GM12878 (cell line): ENCODE measurements at regions not wholly inside any gene's neighbourhood (a gene's known extent, or its start where the extent isn't known, plus 50 kb on each side); places are given as distances from the start of the nearest gene placed in this dataset.
"Not testable (repeated sequence)": the region's sequence is repeated elsewhere in the genome, so short reads cannot be mapped to it uniquely, and the experiment has no call there.

Experiments
- ATAC-seq: fragments of 200-7000 bp; cut with Tn5 transposase; 3 replicates; pipeline ENCODE4 v1.9.1; 2020; ENCODE audit warnings: mild to moderate bottlenecking, moderate library complexity
- BruUV-seq: library from RNA; stranded (reverse); fragments of 400-500 nt; replicated peaks from 2 replicates; lab custom pipeline; 2021; lab: Mats Ljungman, UMichigan
- CTCF ChIA-PET: fragments of 300-600 bp; sonication (Branson Sonifier 250); formaldehyde crosslinking; extraction: SDS; loops from one replicate; lab custom pipeline; 2021; ENCODE audit warnings: inconsistent platforms; lab: Yijun Ruan, JAX
- POLR2A ChIA-PET: fragments of 350-600 bp; formaldehyde crosslinking; extraction: SDS; loops from one replicate; lab custom pipeline; 2021; ENCODE audit warnings: inconsistent platforms; lab: Charles Lee
- RAD21 ChIA-PET: fragments of 300-600 bp; sonication (Branson Sonifier 250); formaldehyde crosslinking; loops from one replicate; lab custom pipeline; 2023; ENCODE audit warnings: antibody characterized with exemption; ENCODE audit not compliant: unreplicated experiment; lab: Charles Lee
- SMC1A ChIA-PET: fragments of 300-600 bp; sonication (Branson Sonifier 250); formaldehyde crosslinking; loops from one replicate; lab custom pipeline; 2023; ENCODE audit not compliant: unreplicated experiment, uncharacterized antibody; lab: Charles Lee
- DNase-seq: peaks from one replicate; pipeline ENCODE4 v3.0.0-alpha.2; 2011; ENCODE audit warnings: low read depth, low spot score
- FAIRE-seq: peaks from 3 replicates; lab custom pipeline; 2011; peaks lifted over from hg19 to GRCh38; lab: Jason Lieb, UNC
- H2AFZ ChIP-seq: 2 replicates; pipeline ENCODE4 v1.6.0; 2011; ENCODE audit warnings: low read depth, low read length, control low read depth; ENCODE audit not compliant: control insufficient read depth
- H3K27ac ChIP-seq: 2 replicates; pipeline ENCODE4 v1.5.1; 2011; ENCODE audit warnings: control low read depth; ENCODE audit not compliant: control insufficient read depth, insufficient read depth
- H3K27me3 ChIP-seq, 2 experiments: replicated peaks in 1 of 2; 2 replicates each; pipeline versions ENCODE4 v1.6.0 to v1.6.1; 2011; ENCODE audit warnings: low read length in 1 of 2; ENCODE audit not compliant: control insufficient read depth in 2 of 2, insufficient read depth in 2 of 2
- H3K36me3 ChIP-seq, 2 experiments: 2 replicates each; pipeline ENCODE4 v1.5.1; 2011; ENCODE audit warnings: low read length in 1 of 2; ENCODE audit not compliant: control insufficient read depth in 2 of 2, insufficient read depth in 2 of 2
- H3K4me1 ChIP-seq: 2 replicates; pipeline ENCODE4 v1.6.1; 2011; ENCODE audit warnings: mild to moderate bottlenecking, low read length, moderate library complexity, mixed read lengths; ENCODE audit not compliant: control insufficient read depth, insufficient read depth
- H3K4me2 ChIP-seq: 2 replicates; pipeline ENCODE4 v1.6.0; 2011; ENCODE audit warnings: control low read depth; ENCODE audit not compliant: control insufficient read depth, insufficient read depth
- H3K4me3 ChIP-seq: fragments of 200-600 bp; sonication (generic); 2 replicates; pipeline ENCODE4 v1.5.1; 2016
- H3K79me2 ChIP-seq: 2 replicates; pipeline ENCODE4 v1.6.0; 2011; ENCODE audit warnings: low read length; ENCODE audit not compliant: control insufficient read depth, insufficient read depth
- H3K9ac ChIP-seq: 2 replicates; pipeline ENCODE4 v1.8.0; 2011; ENCODE audit warnings: low read length, control low read depth, mixed read lengths; ENCODE audit not compliant: control insufficient read depth, insufficient read depth
- H3K9me3 ChIP-seq: replicated peaks from 3 replicates; pipeline ENCODE4 v1.5.1; 2011; ENCODE audit warnings: mild to moderate bottlenecking, low read length; ENCODE audit not compliant: control insufficient read depth, insufficient read depth
- H4K20me1 ChIP-seq: 2 replicates; pipeline ENCODE4 v1.6.0; 2011; ENCODE audit not compliant: control insufficient read depth, insufficient read depth
- BCL11A ChIP-seq: IDR thresholded peaks from 2 replicates; pipeline ENCODE4 v1.6.1; 2011; ENCODE audit warnings: low read depth, low read length
- WGBS: methylation state at CpG from one replicate; pipeline ENCODE4 v1.1.6; 2016; ENCODE audit warnings: low lambda C conversion rate; ENCODE audit not compliant: insufficient replicate concordance, insufficient coverage; ENCODE audit errors: missing lambda C conversion rate; 5-methylcytosine and 5-hydroxymethylcytosine counted together
- in situ Hi-C: fragments of 300-500 bp; cut with MboI; formaldehyde crosslinking; loops from 9 replicates; pipeline ENCODE4 v1.14.3; 2018; ENCODE audit warnings: mixed read lengths
- intact Hi-C: fragments of 100-400 bp; cut with micrococcal nuclease; formaldehyde crosslinking; loops from one replicate; pipeline ENCODE4 v1.14.2; 2022; ENCODE audit not compliant: unreplicated experiment
- TF ChIP-seq, protein P1 (sequence below): IDR thresholded peaks from 2 replicates; pipeline ENCODE4 v1.6.1; 2012; ENCODE audit warnings: mild to moderate bottlenecking, low read depth, low read length

DNA sequence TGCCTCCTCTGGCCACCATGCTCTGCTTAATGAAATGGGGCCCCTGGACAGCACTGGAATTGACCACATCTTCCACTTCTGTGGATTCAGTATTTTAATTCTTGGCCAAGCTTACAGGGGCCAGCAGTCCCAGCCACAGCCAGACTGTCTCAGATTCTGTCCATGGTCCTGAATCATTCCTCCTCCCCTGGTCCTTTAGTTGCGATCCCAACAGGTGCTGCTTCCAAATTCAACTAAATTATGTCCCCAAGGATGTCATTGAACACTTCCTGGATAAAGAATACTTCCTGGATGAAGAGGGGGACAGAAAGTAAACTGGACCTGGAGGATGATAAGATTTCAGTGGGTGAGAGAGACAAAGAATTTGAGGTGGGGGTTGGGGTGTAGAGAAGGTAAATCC, 111.1 kb upstream of the FOXB1 start:
- no peaks in the 10 kb centered on the region for H3K36me3 ChIP-seq
- 24% methylated on average over 1 of the region's 1 CpG for WGBS
- CTCF ChIA-PET = no interaction called here
- in situ Hi-C loops = no loop called here
- DNase-seq = no peak
- no peak overlapping the region for H3K27ac ChIP-seq
- TF ChIP-seq BCL11A = no peak
- TF ChIP-seq, protein P1, sequence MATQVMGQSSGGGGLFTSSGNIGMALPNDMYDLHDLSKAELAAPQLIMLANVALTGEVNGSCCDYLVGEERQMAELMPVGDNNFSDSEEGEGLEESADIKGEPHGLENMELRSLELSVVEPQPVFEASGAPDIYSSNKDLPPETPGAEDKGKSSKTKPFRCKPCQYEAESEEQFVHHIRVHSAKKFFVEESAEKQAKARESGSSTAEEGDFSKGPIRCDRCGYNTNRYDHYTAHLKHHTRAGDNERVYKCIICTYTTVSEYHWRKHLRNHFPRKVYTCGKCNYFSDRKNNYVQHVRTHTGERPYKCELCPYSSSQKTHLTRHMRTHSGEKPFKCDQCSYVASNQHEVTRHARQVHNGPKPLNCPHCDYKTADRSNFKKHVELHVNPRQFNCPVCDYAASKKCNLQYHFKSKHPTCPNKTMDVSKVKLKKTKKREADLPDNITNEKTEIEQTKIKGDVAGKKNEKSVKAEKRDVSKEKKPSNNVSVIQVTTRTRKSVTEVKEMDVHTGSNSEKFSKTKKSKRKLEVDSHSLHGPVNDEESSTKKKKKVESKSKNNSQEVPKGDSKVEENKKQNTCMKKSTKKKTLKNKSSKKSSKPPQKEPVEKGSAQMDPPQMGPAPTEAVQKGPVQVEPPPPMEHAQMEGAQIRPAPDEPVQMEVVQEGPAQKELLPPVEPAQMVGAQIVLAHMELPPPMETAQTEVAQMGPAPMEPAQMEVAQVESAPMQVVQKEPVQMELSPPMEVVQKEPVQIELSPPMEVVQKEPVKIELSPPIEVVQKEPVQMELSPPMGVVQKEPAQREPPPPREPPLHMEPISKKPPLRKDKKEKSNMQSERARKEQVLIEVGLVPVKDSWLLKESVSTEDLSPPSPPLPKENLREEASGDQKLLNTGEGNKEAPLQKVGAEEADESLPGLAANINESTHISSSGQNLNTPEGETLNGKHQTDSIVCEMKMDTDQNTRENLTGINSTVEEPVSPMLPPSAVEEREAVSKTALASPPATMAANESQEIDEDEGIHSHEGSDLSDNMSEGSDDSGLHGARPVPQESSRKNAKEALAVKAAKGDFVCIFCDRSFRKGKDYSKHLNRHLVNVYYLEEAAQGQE = peak; percentile 84
- no peaks in the 10 kb centered on the region for H3K79me2 ChIP-seq
- no peak for FAIRE-seq
- no peak for ATAC-seq
- H4K20me1 ChIP-seq = no peaks in the 10 kb centered on the region
- SMC1A ChIA-PET = interaction anchor here (1.3 kb wide), 1 partner anchor 25 kb away, joined by 3 read pairs; no protein-coding TSS in a partner anchor
- H3K9me3 ChIP-seq = no peaks in the 10 kb centered on the region
- POLR2A ChIA-PET = no interaction called here
- intact Hi-C loops = no loop called here
- no peak overlapping the region for H3K4me2 ChIP-seq
- no peaks in the 10 kb centered on the region for H3K4me1 ChIP-seq
- no peak overlapping the region for H3K9ac ChIP-seq
- H3K4me3 ChIP-seq = no peak overlapping the region
- RAD21 ChIA-PET = no interaction called here
- H3K27me3 ChIP-seq = no peaks in the 10 kb centered on the region
- no TSS peak for BruUV-seq
- no peak overlapping the region for H2AFZ ChIP-seq

DNA sequence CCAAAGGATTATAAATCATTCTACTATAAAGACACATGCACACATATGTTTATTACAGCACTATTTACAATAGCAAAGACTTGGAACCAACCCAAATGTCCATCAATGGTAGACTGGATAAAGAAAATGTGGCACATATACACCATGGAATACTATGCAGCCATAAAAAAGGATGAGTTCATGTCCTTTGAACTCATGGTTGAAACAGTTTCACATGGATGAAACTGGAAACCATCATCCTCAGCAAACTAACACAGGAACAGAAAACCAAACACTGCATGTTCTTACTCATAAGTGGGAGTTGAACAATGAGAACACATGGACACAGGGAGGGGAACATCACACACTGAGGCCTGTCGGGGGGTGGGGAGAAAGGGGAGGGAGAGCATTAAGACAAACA, 116.2 kb upstream of the FOXB1 start:
- FAIRE-seq, H3K27ac ChIP-seq, ATAC-seq, H2AFZ ChIP-seq, H3K9me3 ChIP-seq, CTCF ChIA-PET, H3K4me3 ChIP-seq, BruUV-seq, intact Hi-C loops, H3K27me3 ChIP-seq, in situ Hi-C loops, H3K4me1 ChIP-seq, H3K36me3 ChIP-seq, RAD21 ChIA-PET, POLR2A ChIA-PET, H4K20me1 ChIP-seq, DNase-seq, H3K4me2 ChIP-seq, H3K9ac ChIP-seq, SMC1A ChIA-PET, H3K79me2 ChIP-seq: not testable (repeated sequence)
- WGBS = no CpG with 5 or more reads among the region's 1 CpG
